Activated T-helper 1 cell treated with anti-CD3 and anti-CD28 coated beads, Interleukin-12 subunit alpha, Interleukin-12 subunit beta, Interleukin-2, Interleukin-4 antibody, amounts not matched to agents 30 ng/mL and 10 ng/mL and 1 ng/mL, durations not matched to agents 14 hours and 24 hours and 36 hours (primary cell): ENCODE measurements at regions not wholly inside any gene's neighbourhood (a gene's known extent, or its start where the extent isn't known, plus 50 kb on each side); places are given as distances from the start of the nearest gene placed in this dataset.

Source experiments
- DNase-seq: peaks from one replicate; pipeline ENCODE4 v3.0.0; 2021; ENCODE audit warnings: low spot score
- H3K27ac Mint-ChIP-seq: one replicate; pipeline ENCODE4 v1.8.0; 2021; ENCODE audit warnings: mild to moderate bottlenecking, mixed read lengths
- H3K27me3 Mint-ChIP-seq: one replicate; pipeline ENCODE4 v1.8.0; 2022; ENCODE audit warnings: mild to moderate bottlenecking, moderate library complexity, mixed read lengths; ENCODE audit not compliant: insufficient read depth
- H3K36me3 Mint-ChIP-seq: one replicate; pipeline ENCODE4 v1.8.0; 2021; ENCODE audit warnings: low read depth, mixed read lengths
- H3K4me1 Mint-ChIP-seq: one replicate; pipeline ENCODE4 v1.8.0; 2021; ENCODE audit warnings: low read depth, mixed read lengths
- H3K4me3 Mint-ChIP-seq: one replicate; pipeline ENCODE4 v1.8.0; 2021; ENCODE audit warnings: mild to moderate bottlenecking, moderate library complexity, mixed read lengths
- H3K9me3 Mint-ChIP-seq: one replicate; pipeline ENCODE4 v1.8.0; 2021; ENCODE audit warnings: mixed read lengths
- intact Hi-C: fragments of 100-400 bp; cut with micrococcal nuclease; formaldehyde crosslinking; loops from one replicate; pipeline ENCODE4 v1.15.1; 2024

DNA sequence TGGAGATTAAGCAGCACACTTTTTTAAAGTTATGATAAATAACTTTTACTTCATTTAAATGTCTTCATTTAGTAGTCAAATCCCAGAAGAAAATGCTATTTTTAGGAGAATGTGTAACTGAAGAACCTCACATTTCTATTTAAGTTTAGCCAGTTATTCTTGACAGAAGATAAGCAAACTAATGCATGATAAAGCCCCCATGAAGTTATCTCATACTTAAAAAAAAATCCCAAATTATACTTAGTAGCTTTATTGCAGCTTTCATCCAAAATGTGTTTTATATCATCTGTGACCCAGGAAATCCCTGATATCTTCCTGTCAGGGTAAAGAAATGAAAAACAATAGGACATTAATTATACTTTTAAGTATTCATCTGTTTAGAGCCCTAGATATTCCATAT is 124.8 kb upstream of the SYT6 start:
- H3K4me1 Mint-ChIP-seq: no peaks in the 10 kb centered on the region
- no peak overlapping the region for H3K4me3 Mint-ChIP-seq
- H3K9me3 Mint-ChIP-seq: no peaks in the 10 kb centered on the region
- intact Hi-C loops: no loop called here
- H3K27me3 Mint-ChIP-seq: peaks cover 19% of the 10 kb centered on the region
- H3K27ac Mint-ChIP-seq: no peak overlapping the region
- DNase-seq: no peak
- no peaks in the 10 kb centered on the region for H3K36me3 Mint-ChIP-seq

DNA sequence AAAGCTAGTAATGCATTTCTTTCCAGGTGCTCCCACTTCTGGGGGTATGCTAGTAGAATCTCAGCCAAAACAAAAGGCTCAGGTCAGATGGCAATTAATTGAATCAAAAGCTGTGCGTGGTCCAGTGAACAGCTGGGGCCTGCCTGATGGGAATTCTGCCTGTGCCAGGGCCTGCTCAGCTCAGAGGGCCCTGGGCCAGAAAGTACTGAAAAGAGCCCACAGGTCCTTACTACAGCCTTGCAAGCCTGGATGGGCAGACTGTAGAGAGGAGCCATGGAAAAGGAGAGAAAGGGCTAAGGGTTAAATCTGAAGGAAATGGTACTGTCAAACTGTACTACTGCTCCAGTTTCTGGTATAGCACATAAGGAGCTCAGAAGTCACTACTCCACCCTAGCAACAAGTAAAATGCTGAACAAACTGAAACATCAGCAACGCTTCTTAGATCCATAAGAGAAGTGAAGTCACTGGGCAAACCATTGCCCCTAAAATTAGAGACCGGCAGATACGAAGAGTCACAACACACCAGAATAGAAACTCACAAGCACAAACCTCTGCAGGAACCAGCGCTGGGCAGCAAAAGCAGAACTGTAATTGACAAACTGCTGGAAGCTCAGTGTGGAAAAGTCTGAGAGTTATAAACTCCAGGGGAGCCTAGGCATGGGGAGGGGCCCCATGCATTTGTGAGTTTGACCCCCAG is 121.1 kb upstream of the SYT6 start:
- Mint-ChIP-seq H3K4me1 (no peaks in the 10 kb centered on the region), H3K27ac (no peak overlapping the region), H3K27me3 (peaks cover 22% of the 10 kb centered on the region), H3K9me3 (no peaks in the 10 kb centered on the region), H3K36me3 (no peaks in the 10 kb centered on the region), H3K4me3 (no peak overlapping the region)
- DNase-seq: no peak
- intact Hi-C loops: no loop called here

DNA sequence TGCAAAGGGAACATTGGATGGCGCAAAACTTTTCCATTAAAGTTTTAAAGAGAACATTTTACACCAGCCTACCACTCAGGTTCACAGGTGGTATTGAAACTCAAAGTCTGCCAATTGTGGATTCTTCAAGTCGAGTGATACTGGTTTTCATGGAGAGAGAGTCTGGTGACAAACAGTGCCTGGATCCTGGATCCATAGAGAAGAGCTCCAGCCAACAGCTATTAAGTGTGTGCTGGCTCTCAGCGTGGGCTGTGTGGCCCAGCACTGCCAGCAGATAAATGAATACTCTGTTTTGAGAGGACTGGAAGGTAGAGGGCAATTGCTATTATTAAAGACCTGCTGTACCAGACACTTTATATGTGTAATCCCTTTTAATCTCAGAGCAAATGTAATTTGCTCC is 118.9 kb upstream of the SYT6 start:
- Mint-ChIP-seq H3K4me3 (no peak overlapping the region), H3K36me3 (no peaks in the 10 kb centered on the region), H3K27ac (no peak overlapping the region), H3K4me1 (no peaks in the 10 kb centered on the region), H3K9me3 (no peaks in the 10 kb centered on the region), H3K27me3 (peaks cover 22% of the 10 kb centered on the region)
- intact Hi-C loops: no loop called here
- DNase-seq: no peak

DNA sequence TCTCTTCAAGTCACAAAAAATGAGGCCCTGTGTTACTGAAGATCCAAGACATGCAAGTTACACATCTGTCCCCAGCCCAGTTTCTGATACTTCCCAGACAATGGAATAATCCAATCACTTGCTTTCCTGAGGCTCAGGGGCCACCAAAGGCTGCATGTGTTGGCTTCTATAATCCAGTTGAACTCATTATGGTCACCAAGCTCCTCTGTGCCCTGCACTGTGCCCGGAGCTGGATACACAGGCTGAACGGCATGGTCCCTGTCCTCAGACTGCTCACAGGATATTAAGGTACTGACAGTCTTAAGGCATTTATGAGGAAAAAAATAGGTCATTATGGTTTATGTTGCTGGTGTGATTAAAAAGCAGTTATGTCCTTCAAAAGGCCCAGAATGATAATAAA is 117.0 kb upstream of the SYT6 start:
- no peak overlapping the region for H3K4me3 Mint-ChIP-seq
- no peak for DNase-seq
- no peaks in the 10 kb centered on the region for H3K36me3 Mint-ChIP-seq
- H3K27ac Mint-ChIP-seq: no peak overlapping the region
- no peaks in the 10 kb centered on the region for H3K9me3 Mint-ChIP-seq
- intact Hi-C loops: no loop called here
- H3K4me1 Mint-ChIP-seq: no peaks in the 10 kb centered on the region
- H3K27me3 Mint-ChIP-seq: peaks cover 17% of the 10 kb centered on the region

DNA sequence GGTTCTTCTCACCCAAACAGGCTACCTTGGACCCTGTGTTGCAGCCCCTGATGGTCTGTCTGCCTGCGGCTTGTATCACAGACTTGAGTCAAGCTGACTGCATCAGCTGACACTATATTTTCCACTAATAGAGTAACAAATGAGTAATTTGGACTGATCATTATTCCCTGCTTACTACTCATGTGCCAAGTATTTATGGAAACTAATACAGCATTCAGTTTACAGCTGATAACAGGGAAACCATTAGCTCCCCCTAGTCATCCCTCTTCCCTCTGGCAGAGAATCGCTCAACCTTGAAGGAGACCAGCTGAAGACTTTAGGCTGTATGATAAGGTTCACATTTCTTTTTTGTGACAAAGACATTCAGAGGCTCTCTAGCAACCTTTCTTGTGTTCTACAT is 116.6 kb upstream of the SYT6 start:
- intact Hi-C loops: no loop called here
- H3K9me3 Mint-ChIP-seq: no peaks in the 10 kb centered on the region
- no peak overlapping the region for H3K27ac Mint-ChIP-seq
- H3K4me1 Mint-ChIP-seq: no peaks in the 10 kb centered on the region
- no peak for DNase-seq
- no peak overlapping the region for H3K4me3 Mint-ChIP-seq
- H3K27me3 Mint-ChIP-seq: peaks cover 20% of the 10 kb centered on the region
- no peaks in the 10 kb centered on the region for H3K36me3 Mint-ChIP-seq

DNA sequence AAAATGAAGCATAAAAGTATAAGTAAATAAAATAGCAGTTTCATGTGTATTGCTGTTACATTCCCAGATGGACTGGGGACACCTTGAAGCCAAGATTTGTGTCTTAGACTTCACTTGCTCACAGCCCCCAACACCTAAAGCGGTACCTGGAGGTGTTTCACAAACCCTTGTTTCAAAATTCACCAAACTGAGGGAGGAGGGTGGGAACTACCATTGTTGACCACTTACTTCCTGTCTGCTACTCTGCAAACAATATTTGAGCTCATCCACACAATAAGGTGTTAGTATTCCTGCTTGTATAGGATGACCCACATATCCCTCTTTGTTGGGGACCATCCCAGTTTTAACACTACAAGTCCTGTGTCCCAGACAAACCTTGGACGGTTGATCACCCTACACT is 115.9 kb upstream of the SYT6 start:
- no peaks in the 10 kb centered on the region for H3K4me1 Mint-ChIP-seq
- no peaks in the 10 kb centered on the region for H3K9me3 Mint-ChIP-seq
- H3K27ac Mint-ChIP-seq: no peak overlapping the region
- intact Hi-C loops: no loop called here
- no peaks in the 10 kb centered on the region for H3K36me3 Mint-ChIP-seq
- no peak overlapping the region for H3K4me3 Mint-ChIP-seq
- H3K27me3 Mint-ChIP-seq: peaks cover 20% of the 10 kb centered on the region
- DNase-seq: no peak

DNA sequence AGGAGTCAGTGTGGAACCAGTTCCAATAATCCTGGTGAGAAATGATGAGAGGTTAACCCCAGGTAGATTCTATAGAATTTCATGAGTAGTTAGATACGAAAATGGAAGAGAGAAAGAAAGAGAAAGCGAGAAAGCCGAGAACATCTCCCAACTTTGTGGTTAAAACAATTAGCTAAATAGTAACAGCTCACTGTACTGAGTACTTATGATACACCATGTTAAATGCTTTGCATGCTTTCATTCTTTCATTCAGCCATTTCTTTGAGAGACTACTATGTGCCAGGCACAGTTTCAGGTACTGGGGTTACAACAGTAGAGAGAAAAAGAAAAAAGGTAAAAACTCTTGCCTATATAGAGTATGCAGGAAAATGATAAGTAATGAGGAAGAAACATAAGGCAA is 109.7 kb upstream of the SYT6 start:
- Mint-ChIP-seq H3K4me3 (no peak overlapping the region), H3K27me3 (peaks cover 15% of the 10 kb centered on the region), H3K4me1 (no peaks in the 10 kb centered on the region), H3K27ac (no peak overlapping the region), H3K36me3 (no peaks in the 10 kb centered on the region), H3K9me3 (no peaks in the 10 kb centered on the region)
- intact Hi-C loops: no loop called here
- DNase-seq: no peak

DNA sequence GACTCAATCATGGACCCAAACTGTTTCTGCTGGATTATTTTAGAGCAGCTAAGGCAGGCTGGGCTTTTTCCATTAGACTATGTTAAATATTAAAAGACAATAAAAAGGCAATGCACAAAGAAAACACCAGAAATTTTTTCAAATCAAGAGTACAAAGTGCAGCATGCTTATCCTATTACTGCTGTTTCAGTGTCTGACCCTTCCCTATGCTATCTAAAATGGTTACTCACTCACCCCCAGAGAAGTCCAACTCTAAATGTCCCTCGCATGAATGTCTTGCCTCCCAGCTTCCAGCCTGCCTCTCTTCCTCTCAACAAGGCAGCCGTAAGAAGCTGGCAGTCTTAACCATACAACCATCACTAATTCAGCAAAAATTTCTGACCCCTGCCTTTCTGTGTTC is 108.7 kb upstream of the SYT6 start:
- Mint-ChIP-seq H3K4me1 (no peaks in the 10 kb centered on the region), H3K36me3 (no peaks in the 10 kb centered on the region), H3K27ac (no peak overlapping the region), H3K9me3 (no peaks in the 10 kb centered on the region), H3K4me3 (no peak overlapping the region), H3K27me3 (peaks cover 12% of the 10 kb centered on the region)
- intact Hi-C loops: no loop called here
- no peak for DNase-seq

DNA sequence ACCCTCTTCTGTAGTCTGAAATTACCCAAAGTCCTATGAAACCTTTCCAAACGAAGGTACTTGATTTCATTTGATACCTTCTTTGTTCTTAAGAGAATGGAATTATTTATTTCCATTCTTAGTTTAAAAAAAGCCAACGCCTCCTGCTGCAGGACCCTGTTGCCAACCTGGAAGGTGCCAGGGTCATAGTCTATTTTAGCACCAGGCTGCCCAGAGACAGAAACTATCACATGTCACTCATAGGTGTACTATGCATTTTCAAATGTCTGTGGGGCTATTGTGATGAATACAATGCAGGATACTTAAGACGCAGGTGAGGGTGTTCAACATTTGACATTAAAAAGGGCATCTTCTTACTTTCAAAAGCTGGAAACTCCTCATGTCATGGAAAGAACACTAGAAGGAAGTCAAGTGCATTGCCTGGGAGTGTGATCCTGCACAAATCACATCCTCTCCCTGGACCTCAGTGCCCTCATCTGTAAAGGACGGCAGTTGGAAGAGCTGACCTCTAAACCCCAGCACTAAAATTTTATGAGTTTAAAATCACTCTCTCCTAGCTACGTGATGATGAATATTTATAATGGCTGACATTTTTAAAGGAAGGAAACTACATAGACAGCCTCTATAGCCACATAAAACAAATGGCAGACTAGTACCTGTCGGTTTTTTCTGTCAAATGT is 107.3 kb upstream of the SYT6 start:
- H3K9me3 Mint-ChIP-seq: no peaks in the 10 kb centered on the region
- no peaks in the 10 kb centered on the region for H3K4me1 Mint-ChIP-seq
- DNase-seq: no peak
- no peak overlapping the region for H3K27ac Mint-ChIP-seq
- no peaks in the 10 kb centered on the region for H3K36me3 Mint-ChIP-seq
- H3K4me3 Mint-ChIP-seq: no peak overlapping the region
- peaks cover 8% of the 10 kb centered on the region for H3K27me3 Mint-ChIP-seq
- intact Hi-C loops: no loop called here

DNA sequence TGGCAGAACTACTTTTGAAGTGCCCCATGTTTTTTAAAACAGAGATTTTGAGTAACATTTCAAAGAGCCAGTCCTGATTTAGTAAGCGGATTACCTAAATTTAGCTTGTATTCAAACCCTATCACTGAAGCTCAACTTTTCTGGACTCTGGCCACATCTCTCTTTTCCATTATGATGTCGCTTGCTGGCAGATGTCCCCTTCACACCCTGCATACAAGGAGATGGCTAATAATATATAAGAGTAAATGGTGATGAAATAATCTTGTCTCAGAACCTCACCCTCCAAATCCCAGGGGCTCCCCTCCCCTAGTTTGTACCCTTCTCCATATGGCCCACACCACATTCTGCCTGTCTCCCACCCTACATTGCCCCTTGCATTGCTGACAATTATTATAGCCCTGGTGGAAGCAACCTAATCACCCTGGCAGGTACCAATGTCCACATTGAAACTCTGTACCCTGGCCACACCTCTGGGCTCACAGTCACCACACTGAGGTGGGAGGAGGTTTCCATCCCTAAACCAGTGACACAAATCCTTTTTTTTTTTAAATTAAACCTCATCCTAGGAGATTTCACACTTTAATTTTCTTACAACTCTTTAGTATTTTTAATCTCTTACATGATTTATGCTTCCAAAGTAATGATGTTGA is 106.0 kb upstream of the SYT6 start:
- no peak for DNase-seq
- Mint-ChIP-seq H3K36me3 (no peaks in the 10 kb centered on the region), H3K27me3 (peaks cover 4% of the 10 kb centered on the region), H3K4me3 (no peak overlapping the region), H3K27ac (no peak overlapping the region), H3K9me3 (peaks cover 3% of the 10 kb centered on the region), H3K4me1 (no peaks in the 10 kb centered on the region)
- intact Hi-C loops: no loop called here

DNA sequence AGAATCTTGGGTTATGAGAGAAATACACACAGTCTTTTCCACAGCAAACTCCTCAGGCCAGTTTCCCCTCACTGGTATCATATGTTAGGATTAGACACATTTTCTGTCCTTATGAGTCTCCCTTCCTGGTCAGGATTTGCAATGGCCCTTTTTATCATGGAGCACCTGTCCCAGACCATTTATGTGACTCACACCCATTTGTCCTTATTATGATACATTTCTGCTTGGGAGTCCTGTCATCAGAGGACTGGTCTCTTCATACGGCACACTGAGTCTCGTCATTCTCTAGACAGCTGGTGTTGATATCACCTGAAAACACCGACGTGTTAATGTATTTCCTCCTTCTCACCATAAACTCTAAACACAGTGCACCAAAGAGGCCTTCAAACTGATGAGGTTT is 105.0 kb upstream of the SYT6 start:
- peaks cover 10% of the 10 kb centered on the region for H3K9me3 Mint-ChIP-seq

DNA sequence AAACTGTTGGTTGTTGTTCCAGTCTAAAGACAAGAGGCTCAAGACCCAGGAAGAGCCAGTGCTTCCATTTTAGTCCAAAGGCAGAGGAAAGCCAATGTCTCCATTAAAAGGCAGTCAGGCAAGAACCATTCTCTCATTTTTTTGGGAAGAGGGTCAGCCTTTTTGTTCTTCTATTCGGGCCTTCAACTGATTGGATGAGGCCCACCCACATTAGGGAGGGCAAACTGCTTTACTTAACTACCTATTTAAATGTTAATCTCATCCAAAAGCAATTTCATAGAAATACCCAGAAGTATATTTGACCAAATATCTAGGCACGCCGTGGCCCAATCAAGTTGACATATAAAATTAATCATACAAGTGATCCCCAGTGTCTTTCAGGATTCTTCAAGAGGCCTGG is 104.4 kb upstream of the SYT6 start:
- no peak for DNase-seq
- H3K36me3 Mint-ChIP-seq: no peaks in the 10 kb centered on the region
- H3K4me3 Mint-ChIP-seq: no peak overlapping the region
- H3K27me3 Mint-ChIP-seq: peaks cover 4% of the 10 kb centered on the region
- no peak overlapping the region for H3K27ac Mint-ChIP-seq
- intact Hi-C loops: no loop called here
- H3K9me3 Mint-ChIP-seq: peaks cover 10% of the 10 kb centered on the region
- no peaks in the 10 kb centered on the region for H3K4me1 Mint-ChIP-seq

More for the DNA sequence above, 105.0 kb upstream of the SYT6 start:
- no peak overlapping the region for H3K4me3 Mint-ChIP-seq
- H3K4me1 Mint-ChIP-seq: no peaks in the 10 kb centered on the region
- intact Hi-C loops: no loop called here
- H3K36me3 Mint-ChIP-seq: no peaks in the 10 kb centered on the region
- H3K27me3 Mint-ChIP-seq: peaks cover 4% of the 10 kb centered on the region
- no peak overlapping the region for H3K27ac Mint-ChIP-seq
- no peak for DNase-seq

DNA sequence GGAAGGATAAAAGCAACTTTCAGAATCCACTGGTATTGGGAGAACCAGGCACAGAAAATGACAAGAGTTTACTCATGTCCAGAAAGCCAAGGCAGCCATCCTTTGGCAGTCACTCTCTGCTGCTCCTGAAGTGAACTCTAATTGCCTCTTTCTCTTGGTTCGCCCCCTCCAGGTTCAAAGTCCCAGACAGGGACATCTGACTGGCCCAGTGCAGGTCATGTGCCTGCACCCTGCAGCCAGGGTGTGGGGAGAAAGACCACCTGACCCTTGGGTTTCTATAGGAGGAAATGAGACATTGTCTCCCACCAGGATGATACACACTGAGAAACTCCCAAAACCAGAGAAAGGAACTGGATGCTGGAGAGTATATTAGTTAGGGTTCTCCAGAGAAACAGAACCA is 103.9 kb upstream of the SYT6 start:
- no peak overlapping the region for H3K27ac Mint-ChIP-seq
- H3K4me3 Mint-ChIP-seq: no peak overlapping the region
- DNase-seq: no peak
- H3K36me3 Mint-ChIP-seq: no peaks in the 10 kb centered on the region
- peaks cover 4% of the 10 kb centered on the region for H3K27me3 Mint-ChIP-seq
- peaks cover 10% of the 10 kb centered on the region for H3K9me3 Mint-ChIP-seq
- H3K4me1 Mint-ChIP-seq: no peaks in the 10 kb centered on the region
- intact Hi-C loops: no loop called here
